ENCODE measurements at regions not wholly inside any gene's neighbourhood (a gene's known extent, or its start where the extent isn't known, plus 50 kb on each side); places are given as distances from the start of the nearest gene placed in this dataset.

GRCh38 chr3:147793841-147794240, 384.7 kb downstream of the ZIC1 start:
- TF ChIP-seq, protein P1, sequence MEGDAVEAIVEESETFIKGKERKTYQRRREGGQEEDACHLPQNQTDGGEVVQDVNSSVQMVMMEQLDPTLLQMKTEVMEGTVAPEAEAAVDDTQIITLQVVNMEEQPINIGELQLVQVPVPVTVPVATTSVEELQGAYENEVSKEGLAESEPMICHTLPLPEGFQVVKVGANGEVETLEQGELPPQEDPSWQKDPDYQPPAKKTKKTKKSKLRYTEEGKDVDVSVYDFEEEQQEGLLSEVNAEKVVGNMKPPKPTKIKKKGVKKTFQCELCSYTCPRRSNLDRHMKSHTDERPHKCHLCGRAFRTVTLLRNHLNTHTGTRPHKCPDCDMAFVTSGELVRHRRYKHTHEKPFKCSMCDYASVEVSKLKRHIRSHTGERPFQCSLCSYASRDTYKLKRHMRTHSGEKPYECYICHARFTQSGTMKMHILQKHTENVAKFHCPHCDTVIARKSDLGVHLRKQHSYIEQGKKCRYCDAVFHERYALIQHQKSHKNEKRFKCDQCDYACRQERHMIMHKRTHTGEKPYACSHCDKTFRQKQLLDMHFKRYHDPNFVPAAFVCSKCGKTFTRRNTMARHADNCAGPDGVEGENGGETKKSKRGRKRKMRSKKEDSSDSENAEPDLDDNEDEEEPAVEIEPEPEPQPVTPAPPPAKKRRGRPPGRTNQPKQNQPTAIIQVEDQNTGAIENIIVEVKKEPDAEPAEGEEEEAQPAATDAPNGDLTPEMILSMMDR (IDR thresholded peaks at IDR 0.05), result no peak
- DNase-seq (ENCODE audit: low spot score) (no peak), ATAC-seq (ENCODE audit: low FRiP score) (no peak)

GRCh38 chr3:147794596-147794995, 385.4 kb downstream of the ZIC1 start:
- TF ChIP-seq, protein P1 (IDR thresholded peaks at IDR 0.05), result no peak
- no peak for ATAC-seq (ENCODE audit: low FRiP score)
- DNase-seq (ENCODE audit: low spot score), result no peak

GRCh38 chr3:147795418-147795817, 386.3 kb downstream of the ZIC1 start:
- ATAC-seq (ENCODE audit: low FRiP score), result no peak
- DNase-seq (ENCODE audit: low spot score), result no peak
- TF ChIP-seq, protein P1 (IDR thresholded peaks at IDR 0.05), result no peak

GRCh38 chr3:147797095-147797494, 387.9 kb downstream of the ZIC1 start:
- TF ChIP-seq, protein P1 (IDR thresholded peaks at IDR 0.05), result no peak
- no peak for DNase-seq (ENCODE audit: low spot score)
- no peak for ATAC-seq (ENCODE audit: low FRiP score)

DNA sequence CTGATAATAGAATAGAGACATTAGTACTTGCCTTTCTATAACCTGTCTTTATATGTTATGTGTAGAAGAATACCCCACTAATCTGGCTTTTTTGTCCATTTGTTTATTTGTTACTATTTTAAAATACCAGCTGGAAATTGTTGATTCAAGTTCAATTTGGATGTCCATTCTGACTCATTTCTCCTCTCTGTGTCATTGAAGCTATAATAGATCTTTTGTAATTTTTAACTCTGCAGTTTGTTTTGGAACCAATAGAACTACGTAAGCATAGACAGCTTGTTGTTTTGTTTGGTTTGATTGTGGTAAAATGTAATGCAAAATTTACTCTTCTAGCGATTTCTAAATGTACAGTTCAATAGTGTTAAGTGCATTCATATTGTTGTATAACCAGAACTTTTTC, 390.4 kb downstream of the ZIC1 start:
- ATAC-seq (ENCODE audit: low FRiP score) (no peak), DNase-seq (ENCODE audit: low spot score) (no peak)
- TF ChIP-seq, protein P1 (IDR thresholded peaks at IDR 0.05), result no peak

DNA sequence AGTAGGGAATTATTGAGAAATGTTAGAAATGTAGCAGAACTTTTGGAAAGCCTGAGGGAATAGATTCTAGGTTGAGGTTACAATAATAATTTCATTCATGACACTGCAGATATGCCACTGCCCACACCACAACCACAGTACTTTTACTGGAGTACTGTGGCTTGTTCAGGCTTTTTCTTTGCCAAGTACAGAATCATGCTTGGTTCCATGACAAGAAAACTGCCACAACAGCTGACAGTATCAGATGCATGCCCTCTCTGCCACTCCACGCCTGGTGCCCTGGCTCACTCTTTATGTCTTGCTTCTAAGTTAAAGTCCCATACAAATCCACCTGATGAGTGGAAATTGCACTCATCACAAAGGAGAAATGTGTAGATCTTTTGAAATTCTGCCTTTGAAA, 398.6 kb downstream of the ZIC1 start:
- TF ChIP-seq, protein P1 (IDR thresholded peaks at IDR 0.05), result no peak
- ATAC-seq (ENCODE audit: low FRiP score), result no peak

GRCh38 chr3:147809206-147809605, 400.0 kb downstream of the ZIC1 start:
- ATAC-seq (ENCODE audit: low FRiP score) (no peak), DNase-seq (ENCODE audit: low spot score) (no peak)
- TF ChIP-seq, protein P1 (IDR thresholded peaks at IDR 0.05), result no peak

More for the DNA sequence above, 398.6 kb downstream of the ZIC1 start:
- DNase-seq (ENCODE audit: low spot score), result no peak
